Ishikawa (cell line): ENCODE measurements at regions not wholly inside any gene's neighbourhood (a gene's known extent, or its start where the extent isn't known, plus 50 kb on each side); places are given as distances from the start of the nearest gene placed in this dataset.

Source experiments
- CEBPB ChIP-seq: IDR thresholded peaks from 2 replicates; pipeline ENCODE4 v1.6.1; 2012
- CREB1 ChIP-seq: IDR thresholded peaks from 2 replicates; pipeline ENCODE4 v1.6.1; 2012; ENCODE audit warnings: low read depth
- EGR1 ChIP-seq: IDR thresholded peaks from 2 replicates; pipeline ENCODE4 v1.6.1; 2012
- EP300 ChIP-seq: IDR thresholded peaks from 2 replicates; pipeline ENCODE4 v1.6.1; 2012; ENCODE audit warnings: borderline replicate concordance
- FOXM1 ChIP-seq: IDR thresholded peaks from 2 replicates; pipeline ENCODE4 v1.6.1; 2012; ENCODE audit warnings: low read depth, borderline replicate concordance
- RAD21 ChIP-seq: IDR thresholded peaks from 2 replicates; pipeline ENCODE4 v1.6.1; 2012; ENCODE audit warnings: low read depth
- YY1 ChIP-seq: IDR thresholded peaks from 2 replicates; pipeline ENCODE4 v1.6.1; 2012; ENCODE audit warnings: low read depth

DNA sequence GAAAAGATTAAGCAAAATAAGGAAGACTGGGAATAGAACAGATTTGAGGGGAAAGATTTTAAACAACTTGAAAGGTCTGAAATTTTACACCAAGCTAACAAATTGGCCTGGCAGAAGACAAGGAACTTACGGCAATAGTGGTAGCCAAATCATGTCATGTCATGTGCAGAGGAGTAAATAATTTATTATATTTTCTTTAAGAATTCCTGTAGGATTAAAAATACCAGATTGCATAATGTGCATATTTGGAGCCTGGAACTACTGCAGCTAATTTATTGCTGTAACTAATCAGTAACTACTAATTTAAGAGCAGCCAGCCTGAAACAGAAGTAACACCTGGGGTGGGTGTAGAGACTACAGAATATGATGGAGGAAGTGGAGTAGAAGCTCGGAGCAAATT, 334.3 kb downstream of the TGFB2 start:
- TF ChIP-seq RAD21 = no peak
- TF ChIP-seq EGR1 = no peak
- TF ChIP-seq FOXM1 = no peak
- no peak for TF ChIP-seq CREB1
- no peak for TF ChIP-seq YY1
- TF ChIP-seq CEBPB = no peak
- no peak for TF ChIP-seq EP300
